LNCAP (cell line): ENCODE measurements at regions not wholly inside any gene's neighbourhood (a gene's known extent, or its start where the extent isn't known, plus 50 kb on each side); places are given as distances from the start of the nearest gene placed in this dataset.

Experiments
- TF ChIP-seq, protein P1 (sequence below): fragments of 450-650 bp; IDR thresholded peaks from 2 replicates; pipeline ENCODE4 v1.5.1; 2017; ENCODE audit warnings: mild to moderate bottlenecking

DNA sequence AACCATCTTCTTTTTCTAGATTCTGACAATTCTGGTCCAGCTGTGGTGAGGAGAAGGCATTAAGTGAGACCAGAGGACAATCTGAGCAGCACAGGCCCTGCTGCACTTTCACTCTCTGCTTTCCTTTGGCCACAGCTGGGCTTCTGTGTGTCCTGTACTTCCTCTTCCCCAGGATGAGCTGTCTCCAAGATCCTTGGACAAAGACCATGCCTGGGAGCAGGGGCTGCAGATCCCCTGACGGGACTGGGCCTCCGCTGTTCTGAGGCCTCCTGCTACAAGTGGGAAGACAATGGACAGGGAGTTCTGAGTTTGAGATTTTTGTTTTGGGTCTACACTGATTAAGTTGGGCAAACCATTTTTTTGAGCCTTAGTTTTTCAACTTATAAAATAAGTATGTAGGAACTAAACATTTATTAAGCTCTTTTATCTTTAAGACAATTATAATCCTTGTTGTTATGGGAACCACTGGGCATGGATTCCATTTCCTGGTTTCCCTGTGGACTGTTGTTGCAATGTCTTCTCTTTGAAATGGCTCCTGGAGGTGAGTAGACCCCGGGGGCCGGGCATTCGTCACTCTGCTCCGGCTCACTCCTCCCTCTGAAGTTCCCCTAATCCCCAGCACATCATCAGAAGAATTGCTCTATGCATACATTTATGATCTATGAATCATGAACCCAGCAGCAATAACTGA lies 266.6 kb downstream of the ACTR3 start:
- TF ChIP-seq, protein P1, sequence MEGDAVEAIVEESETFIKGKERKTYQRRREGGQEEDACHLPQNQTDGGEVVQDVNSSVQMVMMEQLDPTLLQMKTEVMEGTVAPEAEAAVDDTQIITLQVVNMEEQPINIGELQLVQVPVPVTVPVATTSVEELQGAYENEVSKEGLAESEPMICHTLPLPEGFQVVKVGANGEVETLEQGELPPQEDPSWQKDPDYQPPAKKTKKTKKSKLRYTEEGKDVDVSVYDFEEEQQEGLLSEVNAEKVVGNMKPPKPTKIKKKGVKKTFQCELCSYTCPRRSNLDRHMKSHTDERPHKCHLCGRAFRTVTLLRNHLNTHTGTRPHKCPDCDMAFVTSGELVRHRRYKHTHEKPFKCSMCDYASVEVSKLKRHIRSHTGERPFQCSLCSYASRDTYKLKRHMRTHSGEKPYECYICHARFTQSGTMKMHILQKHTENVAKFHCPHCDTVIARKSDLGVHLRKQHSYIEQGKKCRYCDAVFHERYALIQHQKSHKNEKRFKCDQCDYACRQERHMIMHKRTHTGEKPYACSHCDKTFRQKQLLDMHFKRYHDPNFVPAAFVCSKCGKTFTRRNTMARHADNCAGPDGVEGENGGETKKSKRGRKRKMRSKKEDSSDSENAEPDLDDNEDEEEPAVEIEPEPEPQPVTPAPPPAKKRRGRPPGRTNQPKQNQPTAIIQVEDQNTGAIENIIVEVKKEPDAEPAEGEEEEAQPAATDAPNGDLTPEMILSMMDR: no peak

DNA sequence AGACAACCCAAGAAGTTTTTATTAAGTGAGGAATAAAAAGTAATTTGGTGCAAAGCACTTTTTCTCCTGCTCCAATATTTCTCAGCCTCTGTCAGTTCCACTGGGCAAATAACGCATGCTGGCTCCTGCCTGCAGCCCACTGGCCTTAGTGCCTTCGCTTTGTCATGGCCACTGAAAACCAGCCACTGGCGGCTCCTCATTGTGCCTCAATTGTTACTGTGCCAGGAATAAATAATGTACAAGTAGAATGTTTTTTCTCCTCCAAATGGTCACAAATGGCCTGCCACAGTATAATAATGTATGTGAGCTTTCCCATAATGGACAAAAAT lies 267.1 kb downstream of the ACTR3 start:
- TF ChIP-seq, protein P1: no peak

GRCh38 chr2:114160263-114160981 lies 270.5 kb downstream of the ACTR3 start:
- TF ChIP-seq, protein P1: no peak

DNA sequence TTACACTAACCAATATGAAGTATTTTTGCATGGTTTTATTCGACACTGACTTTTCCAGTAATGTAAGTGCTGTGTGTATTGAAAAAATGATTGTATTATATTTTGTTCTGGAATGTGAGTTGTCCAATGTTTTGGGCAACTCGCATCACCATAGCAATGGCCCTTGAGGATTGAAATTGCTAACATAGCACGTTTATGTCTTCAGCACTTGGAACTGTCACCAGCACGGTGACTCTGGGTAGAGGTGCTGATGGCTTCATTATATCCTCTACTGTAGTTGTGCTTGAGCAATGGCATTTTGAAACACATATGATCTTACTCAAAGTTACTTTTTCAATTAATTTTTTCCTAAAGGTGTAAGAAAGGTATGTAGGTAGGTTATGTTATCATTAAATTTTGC lies 271.5 kb downstream of the ACTR3 start:
- TF ChIP-seq, protein P1: no peak

- TF ChIP-seq, protein P1: no peak
Observed at GRCh38 chr2:114167799-114168198, 274.6 kb upstream of the DPP10 start.

DNA sequence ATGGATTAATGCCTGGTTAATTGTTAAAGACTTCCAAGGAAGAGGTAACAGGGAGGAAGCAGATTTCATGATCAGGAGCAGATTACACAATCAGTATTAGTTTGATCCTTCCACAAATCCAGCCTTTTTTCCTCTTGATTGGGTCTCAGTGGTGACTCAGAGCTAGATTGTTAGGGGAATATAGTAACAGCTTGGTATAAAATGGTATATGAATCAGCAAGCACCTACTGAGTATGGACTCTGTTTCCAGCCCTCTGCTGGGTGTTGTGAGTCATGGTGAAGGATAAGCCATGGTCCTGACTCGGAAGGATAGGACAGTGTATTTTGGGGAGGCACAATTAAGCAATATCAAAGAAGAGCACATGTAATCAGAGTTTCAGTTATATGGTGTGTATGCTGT lies 272.4 kb upstream of the DPP10 start:
- TF ChIP-seq, protein P1: no peak

DNA sequence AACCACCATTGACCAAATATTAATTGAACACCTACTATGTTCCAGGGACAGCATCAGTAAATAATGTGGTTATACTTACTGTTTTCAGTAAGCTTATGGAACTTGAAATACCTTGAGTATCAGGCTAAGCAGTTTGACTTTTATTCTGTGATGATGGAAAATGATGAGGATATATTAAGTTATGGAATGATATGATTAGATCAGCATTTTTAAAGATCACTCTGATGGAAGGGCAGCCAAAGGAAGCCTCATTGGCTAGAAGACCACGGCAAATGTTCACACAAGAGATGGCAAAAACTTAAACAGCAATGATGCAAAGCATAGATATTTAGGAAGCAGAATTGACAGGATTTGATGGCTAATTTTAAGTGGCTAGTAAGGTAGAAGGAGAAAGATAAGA lies 266.9 kb upstream of the DPP10 start:
- TF ChIP-seq, protein P1: no peak
